Parathyroid adenoma (tissue), 2 donors: ENCODE measurements at regions not wholly inside any gene's neighbourhood (a gene's known extent, or its start where the extent isn't known, plus 50 kb on each side); places are given as distances from the start of the nearest gene placed in this dataset.

ENCODE experiments used
- H2AFZ ChIP-seq: fragments of 300-600 bp; sonication (generic); one replicate; pipeline ENCODE4 v1.7.0; 2017; ENCODE audit warnings: antibody characterized with exemption, mild to moderate bottlenecking
- H3K27ac ChIP-seq: fragments of 300-600 bp; sonication (generic); one replicate; pipeline ENCODE4 v1.7.0; 2017
- H3K27me3 ChIP-seq: fragments of 300-600 bp; sonication (generic); one replicate; pipeline ENCODE4 v1.7.0; 2017; ENCODE audit warnings: low read length; ENCODE audit not compliant: control insufficient read depth, insufficient read depth
- H3K36me3 ChIP-seq: fragments of 300-600 bp; sonication (generic); one replicate; pipeline ENCODE4 v1.7.0; 2017; ENCODE audit warnings: low read length; ENCODE audit not compliant: control insufficient read depth, insufficient read depth
- H3K4me1 ChIP-seq: fragments of 300-600 bp; sonication (generic); one replicate; pipeline ENCODE4 v1.7.0; 2017; ENCODE audit warnings: control low read depth
- H3K4me2 ChIP-seq: fragments of 300-600 bp; sonication (generic); one replicate; pipeline ENCODE4 v1.7.0; 2017; ENCODE audit warnings: low read length
- H3K4me3 ChIP-seq: fragments of 300-600 bp; sonication (generic); one replicate; pipeline ENCODE4 v1.7.0; 2017; ENCODE audit warnings: low read depth, low read length
- H3K79me2 ChIP-seq: fragments of 300-600 bp; sonication (generic); one replicate; pipeline ENCODE4 v1.7.0; 2017; ENCODE audit warnings: control low read depth
- H3K9ac ChIP-seq: fragments of 300-600 bp; sonication (generic); one replicate; pipeline ENCODE4 v1.7.0; 2017; ENCODE audit warnings: mild to moderate bottlenecking
- H3K9me3 ChIP-seq: fragments of 300-600 bp; sonication (generic); one replicate; pipeline ENCODE4 v1.7.0; 2017; ENCODE audit warnings: low read length; ENCODE audit not compliant: control insufficient read depth
- TF ChIP-seq, protein P1 (sequence below): fragments of 300-600 bp; sonication (generic); IDR thresholded peaks from one replicate; pipeline ENCODE4 v1.7.0; 2017; ENCODE audit warnings: antibody characterized with exemption, mild to moderate bottlenecking
- donor health status: primary hyperparathyroidism.

DNA sequence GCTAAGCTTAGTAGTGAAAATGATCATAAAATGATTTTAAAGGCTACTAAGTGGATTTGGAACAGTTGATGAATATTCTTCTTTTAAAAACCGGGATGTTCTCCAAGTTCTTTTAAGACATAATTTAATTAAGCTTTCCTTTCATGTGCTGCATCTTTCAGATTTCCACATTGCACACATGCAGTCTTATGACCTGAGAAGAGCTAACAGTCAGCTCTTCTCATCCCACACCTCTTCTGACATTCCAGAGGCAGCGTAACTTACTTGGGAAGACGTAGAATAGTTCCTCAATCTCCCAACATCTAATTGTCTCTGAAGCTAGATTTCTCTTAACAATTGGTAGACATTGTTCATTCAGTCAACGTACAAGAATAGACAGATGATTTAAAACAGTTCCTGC lies 181.8 kb downstream of the SP3 start:
- H2AFZ ChIP-seq: no peak overlapping the region
- H3K79me2 ChIP-seq: no peaks in the 10 kb centered on the region
- no peaks in the 10 kb centered on the region for H3K4me1 ChIP-seq
- H3K27ac ChIP-seq: no peak overlapping the region
- no peaks in the 10 kb centered on the region for H3K27me3 ChIP-seq
- no peak overlapping the region for H3K9ac ChIP-seq
- H3K4me2 ChIP-seq: no peak overlapping the region
- TF ChIP-seq, protein P1, sequence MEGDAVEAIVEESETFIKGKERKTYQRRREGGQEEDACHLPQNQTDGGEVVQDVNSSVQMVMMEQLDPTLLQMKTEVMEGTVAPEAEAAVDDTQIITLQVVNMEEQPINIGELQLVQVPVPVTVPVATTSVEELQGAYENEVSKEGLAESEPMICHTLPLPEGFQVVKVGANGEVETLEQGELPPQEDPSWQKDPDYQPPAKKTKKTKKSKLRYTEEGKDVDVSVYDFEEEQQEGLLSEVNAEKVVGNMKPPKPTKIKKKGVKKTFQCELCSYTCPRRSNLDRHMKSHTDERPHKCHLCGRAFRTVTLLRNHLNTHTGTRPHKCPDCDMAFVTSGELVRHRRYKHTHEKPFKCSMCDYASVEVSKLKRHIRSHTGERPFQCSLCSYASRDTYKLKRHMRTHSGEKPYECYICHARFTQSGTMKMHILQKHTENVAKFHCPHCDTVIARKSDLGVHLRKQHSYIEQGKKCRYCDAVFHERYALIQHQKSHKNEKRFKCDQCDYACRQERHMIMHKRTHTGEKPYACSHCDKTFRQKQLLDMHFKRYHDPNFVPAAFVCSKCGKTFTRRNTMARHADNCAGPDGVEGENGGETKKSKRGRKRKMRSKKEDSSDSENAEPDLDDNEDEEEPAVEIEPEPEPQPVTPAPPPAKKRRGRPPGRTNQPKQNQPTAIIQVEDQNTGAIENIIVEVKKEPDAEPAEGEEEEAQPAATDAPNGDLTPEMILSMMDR: no peak
- no peaks in the 10 kb centered on the region for H3K9me3 ChIP-seq
- H3K4me3 ChIP-seq: no peak overlapping the region
- H3K36me3 ChIP-seq: no peaks in the 10 kb centered on the region

DNA sequence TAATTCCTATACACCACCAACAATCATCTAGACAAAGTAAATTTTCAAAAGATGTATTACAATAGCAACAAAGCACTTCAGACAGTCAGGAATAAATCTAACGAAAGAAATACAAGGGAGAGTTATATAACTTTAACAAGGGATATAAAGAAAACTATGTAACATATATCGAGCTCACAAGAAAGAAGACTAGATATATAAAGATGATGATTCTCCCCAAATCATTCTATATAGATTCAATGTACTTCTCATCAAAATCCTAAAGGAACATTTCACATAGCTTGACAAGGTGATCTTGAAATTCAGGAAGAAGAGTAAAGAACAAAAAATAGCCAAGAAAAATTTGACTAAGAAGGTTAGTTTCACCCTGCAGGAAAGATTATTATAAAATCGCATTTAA lies 179.4 kb downstream of the SP3 start:
- Histone ChIP-seq H3K27me3 (no peaks in the 10 kb centered on the region), H3K79me2 (no peaks in the 10 kb centered on the region), H3K27ac (no peak overlapping the region), H3K4me1 (no peaks in the 10 kb centered on the region), H3K9ac (no peak overlapping the region), H3K36me3 (no peaks in the 10 kb centered on the region), H3K9me3 (no peaks in the 10 kb centered on the region), H2AFZ (no peak overlapping the region), H3K4me2 (no peak overlapping the region), H3K4me3 (no peak overlapping the region)
- TF ChIP-seq, protein P1: no peak

DNA sequence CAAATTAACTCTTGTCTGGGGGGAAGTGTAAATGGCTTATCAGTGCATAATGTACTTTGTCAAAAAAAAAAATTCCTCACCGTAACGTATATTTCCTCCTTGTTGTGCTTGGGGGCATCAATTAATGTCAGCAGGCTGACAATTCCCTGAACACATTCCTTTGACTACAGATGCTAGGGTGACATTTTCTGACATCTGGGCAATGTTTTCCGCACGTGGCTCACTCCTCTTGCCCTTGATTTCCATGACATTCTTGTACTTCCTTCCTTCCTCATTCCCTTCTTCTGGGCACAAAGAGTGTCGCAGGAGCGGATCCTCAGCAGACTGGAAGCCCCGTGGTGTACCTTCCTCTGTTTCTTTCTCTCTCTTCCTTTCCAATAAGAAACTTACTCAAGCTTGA lies 173.7 kb downstream of the SP3 start:
- no peaks in the 10 kb centered on the region for H3K79me2 ChIP-seq

DNA sequence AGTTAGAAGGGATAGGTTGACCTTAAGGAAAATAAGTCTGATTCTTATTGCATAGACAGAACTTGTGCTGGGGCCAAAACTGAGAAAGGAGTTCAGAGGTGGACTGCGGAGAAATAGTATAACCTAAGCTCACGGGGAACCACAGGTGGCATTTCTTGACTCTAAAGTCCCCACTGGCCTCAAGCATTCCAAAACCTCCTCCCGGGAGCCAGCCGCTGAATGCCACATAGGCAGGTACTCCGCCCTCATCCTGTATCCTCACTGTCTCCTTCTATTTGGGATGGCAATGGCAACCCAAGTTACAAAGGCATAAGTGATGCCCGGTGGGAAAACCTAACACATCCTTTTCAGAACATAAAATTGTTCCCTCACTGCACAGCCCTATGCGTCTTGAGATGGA lies 173.0 kb downstream of the SP3 start:
- H3K36me3 ChIP-seq: no peaks in the 10 kb centered on the region
- H3K27me3 ChIP-seq: no peaks in the 10 kb centered on the region
- TF ChIP-seq, protein P1: no peak
- H3K4me1 ChIP-seq: no peaks in the 10 kb centered on the region
- H3K9ac ChIP-seq: no peak overlapping the region
- no peak overlapping the region for H3K4me2 ChIP-seq
- no peak overlapping the region for H2AFZ ChIP-seq
- no peaks in the 10 kb centered on the region for H3K9me3 ChIP-seq
- no peaks in the 10 kb centered on the region for H3K79me2 ChIP-seq
- no peak overlapping the region for H3K27ac ChIP-seq
- no peak overlapping the region for H3K4me3 ChIP-seq

More for the DNA sequence above, 173.7 kb downstream of the SP3 start:
- Histone ChIP-seq H3K9me3 (no peaks in the 10 kb centered on the region), H3K36me3 (no peaks in the 10 kb centered on the region), H3K4me2 (no peak overlapping the region), H3K4me1 (no peaks in the 10 kb centered on the region), H3K27me3 (no peaks in the 10 kb centered on the region), H2AFZ (no peak overlapping the region), H3K27ac (no peak overlapping the region), H3K4me3 (no peak overlapping the region), H3K9ac (no peak overlapping the region)
- TF ChIP-seq, protein P1: no peak

DNA sequence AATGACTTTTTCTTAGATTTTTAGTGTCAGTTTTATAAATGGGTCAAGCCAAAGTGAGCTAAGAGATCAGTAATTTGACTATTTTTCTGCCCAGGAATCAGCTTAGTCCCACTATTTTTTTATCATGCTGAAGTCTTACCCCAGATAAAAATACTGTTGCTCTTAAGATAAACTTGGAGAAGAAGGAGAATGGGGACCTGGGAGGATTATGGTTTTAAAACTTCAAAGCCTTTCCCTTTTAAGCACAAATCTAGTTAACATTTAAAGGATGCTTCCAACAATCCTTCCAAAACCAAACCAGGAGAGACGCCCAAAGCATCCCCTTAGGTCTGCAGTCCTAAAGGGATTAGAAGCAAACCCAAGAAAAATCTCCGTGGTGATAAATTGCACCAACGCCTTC lies 172.4 kb downstream of the SP3 start:
- Histone ChIP-seq H3K9me3 (no peaks in the 10 kb centered on the region), H3K27me3 (no peaks in the 10 kb centered on the region), H2AFZ (no peak overlapping the region), H3K27ac (no peak overlapping the region), H3K4me3 (no peak overlapping the region), H3K36me3 (no peaks in the 10 kb centered on the region), H3K4me1 (no peaks in the 10 kb centered on the region), H3K4me2 (no peak overlapping the region), H3K79me2 (no peaks in the 10 kb centered on the region), H3K9ac (no peak overlapping the region)
- TF ChIP-seq, protein P1: no peak
